A549 (cell line): ENCODE measurements at regions not wholly inside any gene's neighbourhood (a gene's known extent, or its start where the extent isn't known, plus 50 kb on each side); places are given as distances from the start of the nearest gene placed in this dataset.

Experiments used
- CTCF ChIP-seq: fragments of >200 bp; sonication (Bioruptor Twin); formaldehyde crosslinking; IDR thresholded peaks from 3 replicates; pipeline ENCODE4 v1.5.1; 2016
- EP300 ChIP-seq, 2 experiments: fragments of >200 bp; sonication (Bioruptor Twin); formaldehyde crosslinking; IDR thresholded peaks; 2 replicates in 1 of 2; 3 replicates in 1 of 2; pipeline ENCODE4 v1.6.1; 2016 to 2017
- POLR2A ChIP-seq: IDR thresholded peaks from 2 replicates; pipeline ENCODE4 v1.6.1; 2012; ENCODE audit warnings: mild to moderate bottlenecking, low read length
- RAD21 ChIP-seq, 2 experiments: fragments of >200 bp in 1 of 2; sonication (Bioruptor Twin) in 1 of 2; formaldehyde crosslinking in 1 of 2; IDR thresholded peaks in 1 of 2; conservative IDR thresholded peaks in 1 of 2; 2 replicates in 1 of 2; 3 replicates in 1 of 2; pipeline ENCODE4 v1.6.1; 2012 to 2018; ENCODE audit warnings: inconsistent platforms in 1 of 2

- TF ChIP-seq CTCF (no peak), EP300 (IDR thresholded peaks at IDR 0.05) (no peak), RAD21 (conservative IDR thresholded peaks at IDR 0.05 in 1 of 2, IDR thresholded peaks at IDR 0.05 in 1 of 2) (no peak), POLR2A (no peak)
These were observed 176.5 kb downstream of the USP12 start for GRCh38 chr13:26995159-26995558.
